HT1080 (cell line): ENCODE measurements at regions not wholly inside any gene's neighbourhood (a gene's known extent, or its start where the extent isn't known, plus 50 kb on each side); places are given as distances from the start of the nearest gene placed in this dataset.
A peak's percentile ranks its signal among the peaks of the same experiment; 100 is the strongest.

Source experiments
- DNase-seq: peaks from one replicate; pipeline ENCODE4 v3.0.0-alpha.2; 2015; ENCODE audit warnings: low read depth

GRCh38 chr1:200319148-200319547 is 90.7 kb downstream of the ZNF281 start:
- no peak for DNase-seq

GRCh38 chr1:200317236-200317635 is 92.6 kb downstream of the ZNF281 start:
- peak; percentile 11 for DNase-seq

GRCh38 chr1:200316148-200316803 is 93.6 kb downstream of the ZNF281 start:
- no peak for DNase-seq

- DNase-seq, result no peak
Measured at GRCh38 chr1:200314085-200314750, 95.6 kb downstream of the ZNF281 start.

GRCh38 chr1:200311256-200311655 is 98.6 kb downstream of the ZNF281 start:
- no peak for DNase-seq

GRCh38 chr1:200310824-200311223 is 99.0 kb downstream of the ZNF281 start:
- no peak for DNase-seq

- DNase-seq, result no peak
Measured at GRCh38 chr1:200307755-200308066, 102.1 kb downstream of the ZNF281 start.

- DNase-seq, result peak; percentile 25
Measured at GRCh38 chr1:200306944-200307754, 102.7 kb downstream of the ZNF281 start.

GRCh38 chr1:200305806-200306205 is 104.0 kb downstream of the ZNF281 start:
- no peak for DNase-seq

GRCh38 chr1:200304171-200304570 is 105.7 kb downstream of the ZNF281 start:
- no peak for DNase-seq

GRCh38 chr1:200302921-200303290 is 106.9 kb downstream of the ZNF281 start:
- DNase-seq, result no peak

- peak; percentile 9 for DNase-seq
Measured at GRCh38 chr1:200302192-200302920, 107.5 kb downstream of the ZNF281 start.

- no peak for DNase-seq
Measured at GRCh38 chr1:200301152-200301551, 108.7 kb downstream of the ZNF281 start.

GRCh38 chr1:200299571-200299970 is 110.3 kb downstream of the ZNF281 start:
- no peak for DNase-seq

- no peak for DNase-seq
Measured at GRCh38 chr1:200298242-200298641, 111.6 kb downstream of the ZNF281 start.

- no peak for DNase-seq
Measured at GRCh38 chr1:200296091-200296661, 113.7 kb downstream of the ZNF281 start.

- DNase-seq, result peak; percentile 62
Measured at GRCh38 chr1:200294241-200294640, 115.6 kb downstream of the ZNF281 start.

- DNase-seq, result no peak
Measured at GRCh38 chr1:200292699-200293098, 117.1 kb downstream of the ZNF281 start.

- DNase-seq, result no peak
Measured at GRCh38 chr1:200291106-200291505, 118.7 kb downstream of the ZNF281 start.

- DNase-seq, result peak; percentile 13
Measured at GRCh38 chr1:200290010-200290685, 119.7 kb downstream of the ZNF281 start.

- no peak for DNase-seq
Measured at GRCh38 chr1:200288226-200288625, 121.6 kb downstream of the ZNF281 start.
